Neural crest cell (in vitro differentiated cells): ENCODE measurements at regions not wholly inside any gene's neighbourhood (a gene's known extent, or its start where the extent isn't known, plus 50 kb on each side); places are given as distances from the start of the nearest gene placed in this dataset.

Source experiments
- DNase-seq: peaks from one replicate; pipeline ENCODE4 v3.0.0; 2021; ENCODE audit warnings: low read depth, mixed read lengths, low spot score
- H3K27ac Mint-ChIP-seq: one replicate; pipeline ENCODE4 v1.8.0; 2021; ENCODE audit warnings: mild to moderate bottlenecking, mixed read lengths; ENCODE audit not compliant: unreplicated experiment
- H3K27me3 Mint-ChIP-seq: 2 replicates; pipeline ENCODE4 v1.8.0; 2021; ENCODE audit warnings: low read depth, mild to moderate bottlenecking, mixed read lengths
- H3K36me3 Mint-ChIP-seq: 2 replicates; pipeline ENCODE4 v1.8.0; 2021; ENCODE audit warnings: low read depth, mild to moderate bottlenecking, mixed read lengths
- H3K4me1 Mint-ChIP-seq: 2 replicates; pipeline ENCODE4 v1.8.0; 2021; ENCODE audit warnings: mixed read lengths
- H3K4me3 Mint-ChIP-seq: one replicate; pipeline ENCODE4 v1.8.0; 2021; ENCODE audit warnings: mild to moderate bottlenecking, mixed read lengths
- H3K9me3 Mint-ChIP-seq: 2 replicates; pipeline ENCODE4 v1.8.0; 2021; ENCODE audit warnings: mixed read lengths
- TF ChIP-seq, protein P1 (sequence below): fragments of 200-600 bp; sonication (generic); conservative IDR thresholded peaks from 2 replicates; pipeline ENCODE4 v1.5.0; 2021; ENCODE audit warnings: antibody characterized with exemption, mild to moderate bottlenecking

DNA sequence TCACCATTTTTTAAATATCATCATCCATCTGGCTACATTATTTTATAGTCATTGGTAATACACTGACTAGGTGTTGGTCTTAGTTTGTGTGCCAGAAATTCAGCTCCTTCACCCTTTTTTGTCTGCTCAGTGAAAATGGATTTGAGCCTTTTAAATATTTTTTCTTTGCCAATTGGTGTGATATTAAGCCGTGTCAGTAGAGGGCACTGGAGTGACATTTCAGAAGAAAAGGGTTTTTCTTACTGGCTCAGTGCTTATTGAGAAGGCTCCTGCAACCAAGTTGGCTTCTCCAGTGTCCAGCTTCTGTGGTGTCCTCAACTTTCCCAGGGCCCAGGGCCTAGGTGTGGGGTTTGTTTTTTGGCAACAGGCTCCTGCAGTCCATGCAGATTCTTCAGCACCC, 546.6 kb downstream of the DACH1 start:
- TF ChIP-seq, protein P1, sequence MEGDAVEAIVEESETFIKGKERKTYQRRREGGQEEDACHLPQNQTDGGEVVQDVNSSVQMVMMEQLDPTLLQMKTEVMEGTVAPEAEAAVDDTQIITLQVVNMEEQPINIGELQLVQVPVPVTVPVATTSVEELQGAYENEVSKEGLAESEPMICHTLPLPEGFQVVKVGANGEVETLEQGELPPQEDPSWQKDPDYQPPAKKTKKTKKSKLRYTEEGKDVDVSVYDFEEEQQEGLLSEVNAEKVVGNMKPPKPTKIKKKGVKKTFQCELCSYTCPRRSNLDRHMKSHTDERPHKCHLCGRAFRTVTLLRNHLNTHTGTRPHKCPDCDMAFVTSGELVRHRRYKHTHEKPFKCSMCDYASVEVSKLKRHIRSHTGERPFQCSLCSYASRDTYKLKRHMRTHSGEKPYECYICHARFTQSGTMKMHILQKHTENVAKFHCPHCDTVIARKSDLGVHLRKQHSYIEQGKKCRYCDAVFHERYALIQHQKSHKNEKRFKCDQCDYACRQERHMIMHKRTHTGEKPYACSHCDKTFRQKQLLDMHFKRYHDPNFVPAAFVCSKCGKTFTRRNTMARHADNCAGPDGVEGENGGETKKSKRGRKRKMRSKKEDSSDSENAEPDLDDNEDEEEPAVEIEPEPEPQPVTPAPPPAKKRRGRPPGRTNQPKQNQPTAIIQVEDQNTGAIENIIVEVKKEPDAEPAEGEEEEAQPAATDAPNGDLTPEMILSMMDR, result peak; percentile 67
- no peaks in the 10 kb centered on the region for H3K27me3 Mint-ChIP-seq
- no peak overlapping the region for H3K4me3 Mint-ChIP-seq
- peaks cover 8% of the 10 kb centered on the region for H3K9me3 Mint-ChIP-seq
- peaks cover 4% of the 10 kb centered on the region for H3K36me3 Mint-ChIP-seq
- H3K27ac Mint-ChIP-seq, result no peak overlapping the region
- H3K4me1 Mint-ChIP-seq, result peaks cover 23% of the 10 kb centered on the region
- no peak for DNase-seq

DNA sequence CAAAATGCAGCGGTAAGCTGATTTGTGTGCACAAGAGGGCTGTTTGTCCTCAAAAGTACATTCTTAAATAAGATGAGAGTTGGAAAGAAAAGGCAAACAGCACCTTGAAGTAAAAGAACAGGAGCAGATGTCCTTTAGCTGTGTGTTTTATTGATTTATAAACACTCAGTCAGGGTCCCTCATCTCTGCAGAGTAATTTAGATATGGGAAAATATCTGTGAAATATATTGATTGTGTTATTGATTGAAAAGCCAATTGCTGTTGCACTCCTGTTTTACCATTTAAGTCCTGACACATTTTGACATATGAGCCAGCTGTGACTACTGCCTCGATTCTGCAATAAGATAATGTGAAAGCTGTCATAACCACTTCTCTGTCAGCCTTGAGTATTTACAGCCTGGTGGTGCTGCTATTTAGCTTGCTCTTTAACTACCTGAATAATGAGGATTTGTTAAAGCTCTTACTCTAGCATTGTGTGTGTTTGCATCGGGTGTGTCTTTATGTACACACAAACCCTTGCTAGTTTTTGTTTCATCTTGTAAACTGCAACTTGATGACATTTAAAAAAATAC, 550.1 kb downstream of the DACH1 start:
- peaks cover 31% of the 10 kb centered on the region for H3K4me1 Mint-ChIP-seq
- H3K4me3 Mint-ChIP-seq, result no peak overlapping the region
- no peak overlapping the region for H3K27ac Mint-ChIP-seq
- TF ChIP-seq, protein P1, result no peak
- H3K27me3 Mint-ChIP-seq, result no peaks in the 10 kb centered on the region
- H3K36me3 Mint-ChIP-seq, result peaks cover 4% of the 10 kb centered on the region
- peaks cover 8% of the 10 kb centered on the region for H3K9me3 Mint-ChIP-seq
- DNase-seq, result no peak

DNA sequence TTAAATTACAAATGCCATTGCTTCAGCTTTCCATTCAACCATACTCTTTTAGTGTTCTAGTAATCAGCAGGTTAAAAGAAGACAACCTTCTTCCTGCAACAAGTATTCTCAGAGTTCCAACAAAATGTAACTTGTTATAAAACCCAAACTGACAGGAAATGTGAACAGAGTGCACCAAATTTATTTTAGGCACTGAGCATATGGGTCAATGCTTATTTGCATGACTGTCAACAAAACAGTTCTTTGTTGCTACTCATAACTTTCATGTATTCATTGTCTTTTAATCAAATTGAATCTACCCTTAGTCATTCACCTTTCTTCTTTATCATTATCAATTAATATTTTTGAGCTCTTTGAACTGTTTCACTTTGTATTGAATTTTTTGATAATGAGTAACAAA, 554.1 kb downstream of the DACH1 start:
- H3K4me1 Mint-ChIP-seq, result peaks cover 28% of the 10 kb centered on the region
- no peaks in the 10 kb centered on the region for H3K36me3 Mint-ChIP-seq
- no peak overlapping the region for H3K4me3 Mint-ChIP-seq
- H3K27me3 Mint-ChIP-seq, result no peaks in the 10 kb centered on the region
- no peaks in the 10 kb centered on the region for H3K9me3 Mint-ChIP-seq
- no peak overlapping the region for H3K27ac Mint-ChIP-seq
- DNase-seq, result no peak
- TF ChIP-seq, protein P1, result no peak

DNA sequence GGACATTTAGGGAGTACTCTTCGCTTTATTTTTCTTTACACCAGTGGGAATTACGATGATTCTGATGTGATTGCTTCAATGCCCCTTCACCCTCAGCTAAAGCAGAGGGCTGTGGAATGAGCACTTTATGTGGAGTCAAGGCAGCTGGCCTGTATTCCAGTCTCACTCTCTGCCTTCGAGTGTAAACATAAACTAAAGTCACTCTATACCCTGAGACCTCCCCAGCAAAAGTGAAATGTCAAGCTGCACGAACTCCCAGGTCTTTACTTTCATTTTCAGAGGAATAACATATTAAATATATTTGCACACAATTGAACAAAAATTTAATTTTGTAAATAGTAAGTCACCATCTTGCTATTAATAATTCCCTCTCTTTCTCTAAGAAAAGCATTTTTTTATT, 557.1 kb downstream of the DACH1 start:
- no peaks in the 10 kb centered on the region for H3K9me3 Mint-ChIP-seq
- no peaks in the 10 kb centered on the region for H3K36me3 Mint-ChIP-seq
- no peak overlapping the region for H3K4me3 Mint-ChIP-seq
- no peaks in the 10 kb centered on the region for H3K27me3 Mint-ChIP-seq
- no peak overlapping the region for H3K27ac Mint-ChIP-seq
- TF ChIP-seq, protein P1, result no peak
- no peak for DNase-seq
- H3K4me1 Mint-ChIP-seq, result peaks cover 40% of the 10 kb centered on the region

DNA sequence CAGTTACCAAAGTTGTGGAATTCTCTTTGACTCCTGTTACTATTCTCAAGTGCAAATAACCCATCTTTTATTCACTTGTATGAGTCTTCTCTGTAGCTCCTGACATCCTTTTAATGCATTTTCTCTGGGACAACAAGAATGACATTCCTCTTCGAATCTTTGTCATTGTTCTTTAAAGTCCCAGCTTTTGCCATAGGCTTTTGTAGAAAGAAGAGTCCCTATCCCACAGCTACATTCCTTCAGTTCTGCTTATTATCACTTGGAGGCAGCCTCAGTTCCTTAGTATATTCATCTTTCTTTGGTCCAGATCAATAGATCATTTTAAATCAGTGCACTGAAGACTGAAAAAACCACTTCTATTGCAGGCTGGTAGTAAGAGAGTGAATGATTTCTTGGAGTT, 560.2 kb downstream of the DACH1 start:
- no peak overlapping the region for H3K27ac Mint-ChIP-seq
- no peaks in the 10 kb centered on the region for H3K27me3 Mint-ChIP-seq
- peaks cover 46% of the 10 kb centered on the region for H3K4me1 Mint-ChIP-seq
- H3K36me3 Mint-ChIP-seq, result no peaks in the 10 kb centered on the region
- H3K4me3 Mint-ChIP-seq, result peak overlapping the region; percentile 58
- peaks cover 3% of the 10 kb centered on the region for H3K9me3 Mint-ChIP-seq
- TF ChIP-seq, protein P1, result no peak
- DNase-seq, result no peak
